ENCODE measurements at regions not wholly inside any gene's neighbourhood (a gene's known extent, or its start where the extent isn't known, plus 50 kb on each side); places are given as distances from the start of the nearest gene placed in this dataset.

GRCh38 chr20:50323777-50324775 is 133.4 kb downstream of the CEBPB start:
- Mint-ChIP-seq H3K4me1 (ENCODE audit: low read depth) (peaks cover 6% of the 10 kb centered on the region), H3K4me3 (no peak overlapping the region), H3K27ac (no peak overlapping the region), H3K36me3 (ENCODE audit: low read depth) (no peaks in the 10 kb centered on the region), H3K27me3 (ENCODE audit: low read depth) (peaks cover 5% of the 10 kb centered on the region), H3K9me3 (peaks cover 3% of the 10 kb centered on the region)

GRCh38 chr20:50325215-50325614 is 134.6 kb downstream of the CEBPB start:
- Mint-ChIP-seq H3K4me3 (no peak overlapping the region), H3K27me3 (ENCODE audit: low read depth) (peaks cover 5% of the 10 kb centered on the region), H3K36me3 (ENCODE audit: low read depth) (peaks cover 3% of the 10 kb centered on the region), H3K9me3 (peaks cover 11% of the 10 kb centered on the region), H3K4me1 (ENCODE audit: low read depth) (peaks cover 6% of the 10 kb centered on the region), H3K27ac (no peak overlapping the region)

GRCh38 chr20:50325651-50326050 is 135.0 kb downstream of the CEBPB start:
- Mint-ChIP-seq H3K27ac (no peak overlapping the region), H3K9me3 (peaks cover 11% of the 10 kb centered on the region), H3K4me3 (no peak overlapping the region), H3K4me1 (ENCODE audit: low read depth) (peaks cover 4% of the 10 kb centered on the region), H3K27me3 (ENCODE audit: low read depth) (peaks cover 5% of the 10 kb centered on the region), H3K36me3 (ENCODE audit: low read depth) (peaks cover 3% of the 10 kb centered on the region)

DNA sequence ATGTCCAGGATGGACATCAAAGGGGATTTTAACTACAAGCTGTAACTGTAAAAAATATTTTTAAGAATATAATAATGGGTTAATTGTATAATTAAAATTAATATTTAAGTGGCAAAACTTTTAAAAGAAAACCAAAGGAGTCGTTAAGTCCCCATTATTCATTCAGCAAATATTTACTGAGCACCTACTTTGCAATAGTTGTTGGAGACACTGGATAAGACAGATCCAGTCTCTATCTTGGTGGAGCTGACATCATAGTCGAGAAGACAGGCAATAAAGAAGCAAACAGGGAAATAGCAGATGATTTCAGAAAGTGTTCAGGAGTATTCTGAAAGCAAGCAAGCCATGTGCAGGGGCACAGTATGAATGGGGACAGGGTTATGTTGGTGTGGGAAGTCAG is 137.0 kb downstream of the CEBPB start:
- peaks cover 2% of the 10 kb centered on the region for H3K4me1 Mint-ChIP-seq (ENCODE audit: low read depth)
- H3K27me3 Mint-ChIP-seq (ENCODE audit: low read depth), result peaks cover 5% of the 10 kb centered on the region
- peaks cover 11% of the 10 kb centered on the region for H3K9me3 Mint-ChIP-seq
- H3K4me3 Mint-ChIP-seq, result no peak overlapping the region
- H3K27ac Mint-ChIP-seq, result no peak overlapping the region
- H3K36me3 Mint-ChIP-seq (ENCODE audit: low read depth), result peaks cover 3% of the 10 kb centered on the region

GRCh38 chr20:50328222-50328979 is 137.8 kb downstream of the CEBPB start:
- peaks cover 2% of the 10 kb centered on the region for H3K4me1 Mint-ChIP-seq (ENCODE audit: low read depth)
- H3K9me3 Mint-ChIP-seq, result peaks cover 11% of the 10 kb centered on the region
- H3K27me3 Mint-ChIP-seq (ENCODE audit: low read depth), result peaks cover 12% of the 10 kb centered on the region
- H3K36me3 Mint-ChIP-seq (ENCODE audit: low read depth), result peaks cover 3% of the 10 kb centered on the region
- H3K27ac Mint-ChIP-seq, result no peak overlapping the region
- no peak overlapping the region for H3K4me3 Mint-ChIP-seq

DNA sequence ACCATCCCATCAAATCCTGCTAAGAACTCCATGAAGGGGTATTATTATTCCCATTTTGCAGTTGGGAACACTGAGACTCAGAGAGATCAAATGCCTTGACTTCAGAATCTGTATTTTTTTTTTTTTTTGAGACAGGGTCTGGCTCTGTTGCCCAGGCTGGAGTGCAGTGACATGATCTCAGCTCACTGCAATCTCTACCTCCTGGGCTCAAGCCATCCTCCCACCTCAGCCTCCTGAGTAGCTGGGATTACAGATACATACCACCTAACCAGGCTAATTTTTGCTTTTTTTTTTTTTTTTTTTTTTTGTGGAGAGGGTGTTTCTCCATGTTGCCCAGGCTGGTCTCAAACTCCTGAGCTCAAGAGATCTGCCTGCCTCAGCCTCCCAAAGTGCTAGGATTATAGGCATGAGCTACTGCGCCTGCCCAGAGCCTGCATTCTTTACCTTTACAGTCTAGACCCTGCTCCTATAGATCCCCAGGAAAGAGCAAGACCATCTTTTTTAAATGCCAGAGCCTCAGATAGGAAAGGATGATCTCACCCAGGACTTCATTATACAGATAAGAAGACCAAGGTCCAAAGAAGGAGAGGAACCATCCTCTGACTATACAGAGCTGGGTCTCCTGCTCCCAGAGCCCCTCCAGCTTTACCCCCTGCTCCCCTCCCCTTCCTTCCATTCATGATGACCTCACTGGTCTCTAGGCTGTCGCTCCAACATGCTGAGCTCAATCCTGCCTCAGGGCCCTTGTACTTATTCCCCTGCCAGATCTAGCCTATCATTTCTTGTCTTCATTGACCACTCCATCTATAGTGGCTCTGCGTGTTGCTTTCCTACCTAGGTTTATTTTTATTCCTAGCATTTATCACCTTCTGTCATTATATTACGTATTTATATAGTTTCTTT is 138.6 kb downstream of the CEBPB start:
- peaks cover 3% of the 10 kb centered on the region for H3K36me3 Mint-ChIP-seq (ENCODE audit: low read depth)
- peaks cover 13% of the 10 kb centered on the region for H3K27me3 Mint-ChIP-seq (ENCODE audit: low read depth)
- H3K27ac Mint-ChIP-seq, result no peak overlapping the region
- no peak overlapping the region for H3K4me3 Mint-ChIP-seq
- H3K9me3 Mint-ChIP-seq, result peaks cover 11% of the 10 kb centered on the region
- H3K4me1 Mint-ChIP-seq (ENCODE audit: low read depth), result peaks cover 3% of the 10 kb centered on the region

DNA sequence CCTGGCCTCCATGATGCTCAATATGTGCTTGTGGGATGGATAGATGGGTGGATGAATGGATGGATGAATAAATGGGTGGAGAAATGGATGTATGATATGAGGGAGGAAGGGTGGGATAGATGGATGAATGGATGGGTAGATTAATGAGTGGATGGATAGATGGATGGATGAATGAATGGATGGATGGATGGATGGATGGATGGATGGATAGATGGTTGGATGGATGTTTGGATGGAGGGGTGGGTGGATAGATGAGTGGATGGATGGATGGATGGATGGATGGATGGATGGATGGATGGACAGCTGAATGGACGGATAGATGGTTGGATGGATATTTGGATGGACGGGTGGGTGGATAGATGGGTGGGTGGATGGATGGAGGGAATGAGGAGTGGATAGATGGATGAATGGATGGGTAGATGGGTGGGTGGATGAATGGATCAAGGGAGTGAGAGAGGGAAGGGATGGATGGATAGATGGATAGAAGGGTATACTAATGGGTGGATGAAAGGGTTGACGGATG is 139.4 kb downstream of the CEBPB start:
- peaks cover 11% of the 10 kb centered on the region for H3K9me3 Mint-ChIP-seq
- H3K27me3 Mint-ChIP-seq (ENCODE audit: low read depth), result peaks cover 13% of the 10 kb centered on the region
- peaks cover 3% of the 10 kb centered on the region for H3K36me3 Mint-ChIP-seq (ENCODE audit: low read depth)
- no peak overlapping the region for H3K4me3 Mint-ChIP-seq
- H3K27ac Mint-ChIP-seq, result no peak overlapping the region
- peaks cover 6% of the 10 kb centered on the region for H3K4me1 Mint-ChIP-seq (ENCODE audit: low read depth)

DNA sequence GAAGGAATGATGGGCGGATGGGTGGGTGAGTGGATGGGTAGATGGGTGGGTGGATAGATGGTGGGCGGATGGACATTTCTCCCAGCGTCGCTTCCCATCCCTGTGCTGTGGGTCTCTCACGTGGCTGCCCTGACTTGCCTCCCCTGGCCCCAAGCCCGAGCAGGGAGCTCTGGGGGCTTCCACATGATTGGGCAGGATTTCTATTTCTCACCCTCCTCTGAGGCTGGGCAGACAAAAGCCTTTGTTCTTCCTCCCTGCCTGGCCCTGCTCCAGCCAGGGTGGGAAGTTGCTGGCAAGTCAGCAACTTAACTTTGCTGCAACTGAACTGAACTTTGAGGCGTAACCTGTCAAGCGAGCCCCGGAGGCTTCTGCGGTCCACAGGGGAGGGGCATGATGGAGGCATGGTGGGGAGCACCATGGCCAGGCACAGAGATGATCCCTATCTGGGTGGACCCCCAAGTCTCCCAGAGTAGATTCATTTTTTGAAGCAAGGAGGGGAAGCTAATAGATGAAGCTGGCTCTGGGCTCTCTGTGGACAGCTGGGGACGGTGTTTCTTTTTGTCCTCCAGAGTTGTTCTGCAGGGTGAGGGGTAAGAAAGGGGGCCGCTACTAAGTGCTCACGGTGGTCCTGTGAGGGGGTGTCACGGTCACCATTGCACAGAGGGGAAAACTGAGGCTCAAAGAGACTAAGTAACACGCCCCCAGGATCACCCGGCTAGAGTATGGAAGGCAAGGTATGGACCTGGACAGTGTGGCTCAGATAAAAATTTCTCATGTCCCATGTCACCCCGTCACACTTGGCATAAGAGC is 140.1 kb downstream of the CEBPB start:
- Mint-ChIP-seq H3K27ac (no peak overlapping the region), H3K27me3 (ENCODE audit: low read depth) (peaks cover 10% of the 10 kb centered on the region), H3K4me3 (no peak overlapping the region), H3K36me3 (ENCODE audit: low read depth) (peaks cover 3% of the 10 kb centered on the region), H3K4me1 (ENCODE audit: low read depth) (peaks cover 5% of the 10 kb centered on the region), H3K9me3 (peaks cover 9% of the 10 kb centered on the region)

DNA sequence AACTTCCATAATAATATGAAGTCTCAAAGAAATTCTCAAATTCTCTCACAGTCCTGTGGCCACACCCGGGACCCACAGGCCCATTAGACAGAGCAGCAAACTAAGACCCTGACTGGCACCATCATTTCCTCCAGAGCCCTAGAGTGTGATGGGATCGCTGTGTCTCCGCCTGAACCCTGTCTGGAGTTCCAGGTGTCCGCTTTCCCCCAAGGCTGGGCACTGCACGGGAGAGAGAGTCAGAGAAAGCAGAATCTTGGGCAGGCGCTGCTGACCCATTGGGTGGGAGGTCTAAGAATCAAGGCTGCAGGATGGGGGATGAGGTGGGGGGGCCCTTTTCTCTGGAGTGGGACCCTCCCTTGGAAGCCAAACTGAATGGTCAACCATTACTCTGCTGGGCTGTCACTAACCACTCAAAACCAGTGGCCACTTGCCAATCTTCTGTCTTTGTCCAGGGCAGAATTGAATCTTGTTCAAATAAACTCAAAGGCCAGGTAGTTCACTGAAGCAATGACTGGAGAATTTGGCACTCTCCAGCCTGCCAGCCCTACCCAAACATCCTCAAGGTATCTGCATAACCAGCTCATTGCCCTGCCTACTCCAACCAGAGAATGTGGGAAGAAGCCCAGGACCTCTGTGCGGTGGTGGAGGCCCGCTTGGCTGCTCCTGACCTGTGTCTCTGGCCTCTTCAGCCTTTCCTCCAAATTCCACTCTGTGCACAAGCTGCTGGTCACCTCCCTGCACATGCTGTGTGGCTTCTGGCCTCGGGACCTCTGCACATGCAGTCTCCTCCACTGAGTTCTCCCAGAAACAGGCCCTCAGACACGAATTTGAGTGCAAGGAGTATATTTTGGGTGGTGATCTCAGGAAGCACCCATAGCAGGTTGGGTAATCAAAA is 141.1 kb downstream of the CEBPB start:
- Mint-ChIP-seq H3K4me1 (ENCODE audit: low read depth) (peaks cover 9% of the 10 kb centered on the region), H3K27me3 (ENCODE audit: low read depth) (peaks cover 8% of the 10 kb centered on the region), H3K4me3 (no peak overlapping the region), H3K36me3 (ENCODE audit: low read depth) (peaks cover 3% of the 10 kb centered on the region), H3K9me3 (peaks cover 7% of the 10 kb centered on the region), H3K27ac (no peak overlapping the region)

GRCh38 chr20:50332491-50332980 is 141.9 kb downstream of the CEBPB start:
- H3K4me1 Mint-ChIP-seq (ENCODE audit: low read depth), result peaks cover 14% of the 10 kb centered on the region
- H3K4me3 Mint-ChIP-seq, result no peak overlapping the region
- H3K27ac Mint-ChIP-seq, result no peak overlapping the region
- H3K36me3 Mint-ChIP-seq (ENCODE audit: low read depth), result peaks cover 3% of the 10 kb centered on the region
- peaks cover 7% of the 10 kb centered on the region for H3K9me3 Mint-ChIP-seq
- peaks cover 8% of the 10 kb centered on the region for H3K27me3 Mint-ChIP-seq (ENCODE audit: low read depth)

GRCh38 chr20:50333131-50333670 is 142.6 kb downstream of the CEBPB start:
- peaks cover 8% of the 10 kb centered on the region for H3K27me3 Mint-ChIP-seq (ENCODE audit: low read depth)
- H3K4me1 Mint-ChIP-seq (ENCODE audit: low read depth), result peaks cover 21% of the 10 kb centered on the region
- peaks cover 7% of the 10 kb centered on the region for H3K9me3 Mint-ChIP-seq

DNA sequence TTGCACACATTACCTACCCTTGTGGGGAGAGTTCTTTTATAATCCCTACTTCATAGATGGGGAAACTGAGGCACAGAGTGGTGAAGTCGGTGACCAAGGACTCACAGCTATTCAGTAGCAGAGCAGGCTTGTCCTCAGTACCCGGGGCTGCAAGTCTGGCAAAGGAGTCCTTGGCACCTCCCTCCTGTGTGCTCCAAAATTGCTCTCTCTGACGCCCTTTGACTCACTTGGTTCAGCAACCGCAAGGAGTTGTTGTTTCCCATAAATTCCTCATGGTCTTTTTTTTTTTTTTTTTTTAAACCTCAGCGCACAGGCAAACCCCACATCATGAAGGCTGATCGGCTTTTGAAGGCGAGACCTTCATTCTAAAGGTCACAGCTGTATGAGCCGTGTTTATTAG is 143.2 kb downstream of the CEBPB start:
- Mint-ChIP-seq H3K36me3 (ENCODE audit: low read depth) (peaks cover 3% of the 10 kb centered on the region), H3K27me3 (ENCODE audit: low read depth) (peaks cover 8% of the 10 kb centered on the region), H3K27ac (no peak overlapping the region), H3K9me3 (peaks cover 7% of the 10 kb centered on the region), H3K4me1 (ENCODE audit: low read depth) (peaks cover 27% of the 10 kb centered on the region), H3K4me3 (no peak overlapping the region)

More at GRCh38 chr20:50333131-50333670, 142.6 kb downstream of the CEBPB start:
- Mint-ChIP-seq H3K36me3 (ENCODE audit: low read depth) (peaks cover 3% of the 10 kb centered on the region), H3K27ac (no peak overlapping the region), H3K4me3 (no peak overlapping the region)
